ENCODE measurements at regions not wholly inside any gene's neighbourhood (a gene's known extent, or its start where the extent isn't known, plus 50 kb on each side); places are given as distances from the start of the nearest gene placed in this dataset.

DNA sequence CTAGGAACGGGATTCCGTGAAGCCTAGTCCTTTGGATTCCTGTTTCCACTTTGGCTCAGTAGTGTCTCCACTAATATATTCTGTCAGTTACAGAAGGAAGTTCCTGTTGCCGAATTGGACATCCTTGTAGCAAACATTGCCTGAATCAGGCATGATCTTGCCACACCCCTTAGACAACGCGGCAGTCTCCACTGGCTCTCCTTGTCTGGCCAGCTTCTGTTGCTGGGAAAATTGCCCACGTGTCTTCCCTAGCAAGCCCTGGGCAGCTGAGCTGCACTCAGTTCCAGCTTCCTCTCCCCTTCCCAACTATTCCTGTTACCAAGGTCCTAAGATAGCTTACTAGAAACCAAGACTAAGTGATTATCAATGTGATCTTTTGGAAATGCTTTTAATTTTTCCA is 316.6 kb upstream of the RIOK2 start:
- ChIA-PET CTCF (ENCODE audit: partially characterized antibody) (interaction anchor here (1.0 to 2.6 kb wide), 4 partner anchors 12 to 1296 kb away, joined by 3 to 10 read pairs (median 4); no protein-coding TSS in a partner anchor), POLR2A (ENCODE audit: partially characterized antibody) (no interaction called here)
- no peak overlapping the region for H3K14ac ChIP-seq (ENCODE audit: insufficient read length)
- H2BK15ac ChIP-seq (ENCODE audit: low read length), result no peak overlapping the region
- no peak overlapping the region for H2AK5ac ChIP-seq (ENCODE audit: low read depth, low read length)
- TF ChIP-seq GABPA (IDR thresholded peaks at IDR 0.05; ENCODE audit: borderline replicate concordance, insufficient read depth, low read length) (no peak), SP4 (IDR thresholded peaks at IDR 0.05; ENCODE audit: low read length) (no peak), BRCA1 (IDR thresholded peaks at IDR 0.05; ENCODE audit: low read depth, low read length) (no peak), CHD1 (IDR thresholded peaks at IDR 0.05; ENCODE audit: low read depth, low read length) (no peak), TEAD4 (IDR thresholded peaks at IDR 0.05; ENCODE audit: low read depth, low read length) (no peak), SP2 (IDR thresholded peaks at IDR 0.05; ENCODE audit: low read length) (no peak), HDAC2 (IDR thresholded peaks at IDR 0.05; ENCODE audit: borderline replicate concordance in 1 of 2, low read depth in 2 of 2, low read length in 2 of 2) (no peak), SUZ12 (IDR thresholded peaks at IDR 0.05; ENCODE audit: low read length) (no peak), EZH2 (IDR thresholded peaks at IDR 0.05; ENCODE audit: low read depth, low read length, severe bottlenecking) (no peak), ZNF274 (IDR thresholded peaks at IDR 0.05; ENCODE audit: borderline replicate concordance, extremely low read depth, low read length) (no peak)
- TF ChIP-seq, protein P1, sequence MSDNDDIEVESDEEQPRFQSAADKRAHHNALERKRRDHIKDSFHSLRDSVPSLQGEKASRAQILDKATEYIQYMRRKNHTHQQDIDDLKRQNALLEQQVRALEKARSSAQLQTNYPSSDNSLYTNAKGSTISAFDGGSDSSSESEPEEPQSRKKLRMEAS (IDR thresholded peaks at IDR 0.05), result no peak
- H3K56ac ChIP-seq (replicated peaks; ENCODE audit: insufficient read length, low read depth, low read length), result no peak overlapping the region
- no peak for DNase-seq (ENCODE audit: low read depth in 1 of 2, low spot score in 2 of 2)
- no peak overlapping the region for H3K4ac ChIP-seq (replicated peaks; ENCODE audit: insufficient read length, low read depth, low read length)
- 88% methylated on average over 6 of the region's 6 CpGs; no CpG with 5 or more reads in 1 of the 2 experiments for WGBS, 2 experiments (ENCODE audit: extremely low coverage in 1 of 2, insufficient coverage in 1 of 2, insufficient read length in 1 of 2, insufficient replicate concordance in 2 of 2, low coverage in 1 of 2, low lambda C conversion rate in 2 of 2, missing lambda C conversion rate in 1 of 2)
- no peak overlapping the region for H3K18ac ChIP-seq (ENCODE audit: extremely low read depth, low read length)
- no peak overlapping the region for H2BK5ac ChIP-seq (ENCODE audit: low read depth, low read length)
- no peak overlapping the region for H3K4me2 ChIP-seq (ENCODE audit: insufficient read depth in 1 of 2, low read depth in 2 of 2, low read length in 2 of 2)
- H3K36me3 ChIP-seq (ENCODE audit: control insufficient read depth in 2 of 4, insufficient read depth in 4 of 4, low read length in 3 of 4), result no peaks in the 10 kb centered on the region
- no peaks in the 10 kb centered on the region for H3K27me3 ChIP-seq (replicated peaks in 1 of 4; ENCODE audit: control insufficient read depth in 3 of 4, extremely low read depth in 1 of 4, insufficient read depth in 3 of 4, low read length in 3 of 4)
- H3K4me1 ChIP-seq (replicated peaks in 1 of 4; ENCODE audit: control insufficient read depth in 3 of 4, insufficient read depth in 4 of 4, low read length in 3 of 4), result no peaks in the 10 kb centered on the region
- peak overlapping the region; percentile 92 for H2AFZ ChIP-seq (ENCODE audit: low read length)
- H2BK120ac ChIP-seq (replicated peaks; ENCODE audit: low read depth, low read length), result no peak overlapping the region
- H4K5ac ChIP-seq (ENCODE audit: insufficient read length, low read depth, low read length), result no peak overlapping the region
- H4K8ac ChIP-seq (ENCODE audit: extremely low read depth, insufficient read depth, low read length), result no peak overlapping the region
- H2BK20ac ChIP-seq (ENCODE audit: low read length), result peak overlapping the region; percentile 27; the same call in 1 of the 2 replicates
- H4K20me1 ChIP-seq (replicated peaks in 1 of 2; ENCODE audit: control insufficient read depth in 1 of 2, insufficient read depth in 2 of 2, low read length in 2 of 2), result no peaks in the 10 kb centered on the region
- H3K4me3 ChIP-seq (ENCODE audit: extremely low read depth in 1 of 4, insufficient read depth in 2 of 4, low read depth in 3 of 4, low read length in 4 of 4), result no peak overlapping the region
- no peaks in the 10 kb centered on the region for H3K9me3 ChIP-seq (ENCODE audit: insufficient read depth in 2 of 2, low read depth in 1 of 2, low read length in 1 of 2)
- H3K79me1 ChIP-seq (ENCODE audit: low read depth, low read length), result no peaks in the 10 kb centered on the region
- H2BK12ac ChIP-seq (ENCODE audit: low read depth, low read length), result no peak overlapping the region
- no peaks in the 10 kb centered on the region for H3K79me2 ChIP-seq (ENCODE audit: control insufficient read depth in 1 of 2, insufficient read depth in 2 of 2, low read length in 2 of 2)
- no peak for FAIRE-seq
- H3K23me2 ChIP-seq (ENCODE audit: low read depth, low read length), result no peaks in the 10 kb centered on the region
- no peak overlapping the region for H4K91ac ChIP-seq (replicated peaks; ENCODE audit: insufficient read length, low read length)
- H3K9ac ChIP-seq (replicated peaks in 1 of 4; ENCODE audit: extremely low read depth in 1 of 4, low read depth in 3 of 4, low read length in 3 of 4), result no peak overlapping the region
- no peak overlapping the region for H3K23ac ChIP-seq (ENCODE audit: insufficient read length)
- H3K27ac ChIP-seq (ENCODE audit: low read depth, low read length), result no peak overlapping the region

Measured in H1 (cell line).